ENCODE measurements at regions not wholly inside any gene's neighbourhood (a gene's known extent, or its start where the extent isn't known, plus 50 kb on each side); places are given as distances from the start of the nearest gene placed in this dataset.

- TF ChIP-seq CTCF (IDR thresholded peaks at IDR 0.05; ENCODE audit: insufficient read depth, low read length) (no peak), SPI1 (IDR thresholded peaks at IDR 0.05; ENCODE audit: borderline replicate concordance, low read depth) (no peak), POLR2AphosphoS5 (IDR thresholded peaks at IDR 0.05; ENCODE audit: low read depth) (no peak)
Observed at GRCh38 chr3:76824658-76825240, 215.2 kb upstream of the ROBO2 start.

Data from HL-60 (cell line).